Spleen (tissue), 11 donors: ENCODE measurements at regions not wholly inside any gene's neighbourhood (a gene's known extent, or its start where the extent isn't known, plus 50 kb on each side); places are given as distances from the start of the nearest gene placed in this dataset.

Experiments
- DNase-seq: peaks from one replicate; pipeline ENCODE4 v3.0.0-alpha.2; 2020
- H3K27ac ChIP-seq, 8 donors: fragments of 200-600 bp; sonication (generic) in 7 of 8; 1 replicate in 4 of 8; 2 replicates in 4 of 8; pipeline versions ENCODE4 v1.5.0 to v1.8.0; 2016 to 2021; ENCODE audit warnings: inconsistent platforms in 4 of 8, mild to moderate bottlenecking in 4 of 8, moderate library complexity in 1 of 8
- H3K27me3 ChIP-seq, 7 donors: fragments of 200-600 bp; sonication (generic) in 6 of 7; replicated peaks in 1 of 7; 1 replicate in 4 of 7; 2 replicates in 3 of 7; pipeline versions ENCODE4 v1.5.0 to v1.8.0; 2016 to 2021; ENCODE audit warnings: inconsistent platforms in 3 of 7, mild to moderate bottlenecking in 1 of 7
- H3K36me3 ChIP-seq, 6 donors: fragments of 200-600 bp; sonication (generic) in 5 of 6; 1 replicate in 4 of 6; 2 replicates in 2 of 6; pipeline versions ENCODE4 v1.5.0 to v1.8.0; 2016 to 2021; ENCODE audit warnings: inconsistent platforms in 2 of 6
- H3K4me1 ChIP-seq, 6 donors: fragments of 200-600 bp; sonication (generic) in 5 of 6; 1 replicate in 3 of 6; 2 replicates in 3 of 6; pipeline versions ENCODE4 v1.5.0 to v1.8.0; 2016 to 2021; ENCODE audit warnings: inconsistent platforms in 3 of 6
- H3K4me3 ChIP-seq, 8 donors: fragments of 200-600 bp; sonication (generic) in 7 of 8; 1 replicate in 4 of 8; 2 replicates in 4 of 8; pipeline versions ENCODE4 v1.5.0 to v1.8.0; 2016 to 2021; ENCODE audit warnings: inconsistent platforms in 4 of 8, mild to moderate bottlenecking in 4 of 8, moderate library complexity in 2 of 8
- H3K9me3 ChIP-seq, 8 donors: fragments of 200-600 bp; sonication (generic) in 7 of 8; 1 replicate in 4 of 8; 2 replicates in 4 of 8; pipeline versions ENCODE4 v1.5.0 to v1.8.0; 2016 to 2021; ENCODE audit warnings: inconsistent platforms in 4 of 8
- POLR2A ChIP-seq, 3 donors: fragments of 450-650 bp; IDR thresholded peaks; one replicate each; pipeline ENCODE4 v1.5.1; 2017; ENCODE audit warnings: antibody characterized with exemption in 3 of 3, mild to moderate bottlenecking in 1 of 3
- POLR2AphosphoS5 ChIP-seq, 3 donors: sonication (generic); formaldehyde crosslinking; IDR thresholded peaks; one replicate each; pipeline ENCODE4 v1.5.1; 2017; ENCODE audit warnings: antibody characterized with exemption in 3 of 3
- WGBS, 5 donors: extraction: QIAGEN DNeasy Blood & Tissue Kit in 3 of 5; methylation state at CpG; one replicate each; pipeline versions ENCODE4 v1.1.5 to v1.1.7; 2013 to 2018; 5-methylcytosine and 5-hydroxymethylcytosine counted together
- intact Hi-C: fragments of 100-400 bp; cut with DNase I; formaldehyde crosslinking; loops from one replicate; pipeline ENCODE4 v1.15.0; 2023; ENCODE audit warnings: low total_unique reads
- TF ChIP-seq, protein P1 (sequence below), 11 experiments: fragments of 200-600 bp in 7 of 11; fragments of 450-650 bp in 4 of 11; sonication (generic) in 4 of 11; IDR thresholded peaks in 8 of 11; conservative IDR thresholded peaks in 3 of 11; 1 replicate in 7 of 11; 2 replicates in 4 of 11; pipeline versions ENCODE4 v1.4.0 to v1.8.0; 2016 to 2021; ENCODE audit warnings: antibody characterized with exemption in 11 of 11, inconsistent platforms in 4 of 11, mild to moderate bottlenecking in 1 of 11
- donor health status: healthy with polysubstance abuse.
- donor health status: DM: no; HTN: no; CAD: no; lungs with moderate emphysema.
- donor health status: DM: no; HTN: no; CAD: no.
- donor health status: Bipolar disorder and iron deficiency.
- donor health status: healthy.
- donor health status: DM: no; HTN: no; CAD: no.
- donor health status: DM: yes; HTN: yes; CAD: no.

- no peak overlapping the region for H3K4me3 ChIP-seq
- H3K9me3 ChIP-seq: peaks cover 0 to 74% (median 23%) of the 10 kb centered on the region in 8 donors
- TF ChIP-seq, protein P1, sequence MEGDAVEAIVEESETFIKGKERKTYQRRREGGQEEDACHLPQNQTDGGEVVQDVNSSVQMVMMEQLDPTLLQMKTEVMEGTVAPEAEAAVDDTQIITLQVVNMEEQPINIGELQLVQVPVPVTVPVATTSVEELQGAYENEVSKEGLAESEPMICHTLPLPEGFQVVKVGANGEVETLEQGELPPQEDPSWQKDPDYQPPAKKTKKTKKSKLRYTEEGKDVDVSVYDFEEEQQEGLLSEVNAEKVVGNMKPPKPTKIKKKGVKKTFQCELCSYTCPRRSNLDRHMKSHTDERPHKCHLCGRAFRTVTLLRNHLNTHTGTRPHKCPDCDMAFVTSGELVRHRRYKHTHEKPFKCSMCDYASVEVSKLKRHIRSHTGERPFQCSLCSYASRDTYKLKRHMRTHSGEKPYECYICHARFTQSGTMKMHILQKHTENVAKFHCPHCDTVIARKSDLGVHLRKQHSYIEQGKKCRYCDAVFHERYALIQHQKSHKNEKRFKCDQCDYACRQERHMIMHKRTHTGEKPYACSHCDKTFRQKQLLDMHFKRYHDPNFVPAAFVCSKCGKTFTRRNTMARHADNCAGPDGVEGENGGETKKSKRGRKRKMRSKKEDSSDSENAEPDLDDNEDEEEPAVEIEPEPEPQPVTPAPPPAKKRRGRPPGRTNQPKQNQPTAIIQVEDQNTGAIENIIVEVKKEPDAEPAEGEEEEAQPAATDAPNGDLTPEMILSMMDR (IDR thresholded peaks at IDR 0.05 in 8 of 11, conservative IDR thresholded peaks at IDR 0.05 in 3 of 11): no peak
- TF ChIP-seq POLR2A (IDR thresholded peaks at IDR 0.05) (no peak), POLR2AphosphoS5 (IDR thresholded peaks at IDR 0.05) (no peak)
- H3K36me3 ChIP-seq: no peaks in the 10 kb centered on the region
- intact Hi-C loops: no loop called here
- no peaks in the 10 kb centered on the region for H3K27me3 ChIP-seq
- no peak overlapping the region for H3K27ac ChIP-seq
- no peaks in the 10 kb centered on the region for H3K4me1 ChIP-seq
- no peak for DNase-seq
Observed at GRCh38 chr13:64371045-64371444, 2859.1 kb downstream of the PCDH9 start.

DNA sequence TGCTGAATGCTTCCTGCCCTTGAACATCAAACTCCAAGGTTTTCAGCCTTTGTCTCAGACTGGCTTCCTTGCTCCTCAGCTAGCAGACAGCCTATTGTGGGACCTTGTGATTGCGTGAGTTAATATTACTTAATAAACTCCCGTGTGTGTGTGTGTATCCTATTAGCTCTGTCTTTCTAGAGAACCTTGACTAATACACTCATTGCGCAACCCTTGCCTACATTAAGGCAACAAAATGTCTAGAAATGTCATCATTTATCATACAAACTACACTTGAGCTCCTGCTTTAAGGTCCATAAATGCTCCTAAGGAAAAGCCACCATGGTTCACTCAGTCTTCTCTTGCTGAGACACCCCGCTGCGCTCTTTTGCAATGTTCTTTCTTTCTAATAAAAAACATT, 2861.0 kb downstream of the PCDH9 start:
- no peaks in the 10 kb centered on the region for H3K4me1 ChIP-seq
- H3K27me3 ChIP-seq: no peaks in the 10 kb centered on the region
- no peak overlapping the region for H3K4me3 ChIP-seq
- H3K27ac ChIP-seq: no peak overlapping the region
- intact Hi-C loops: no loop called here
- no peak for DNase-seq
- peaks cover 0 to 66% (median 16%) of the 10 kb centered on the region in 8 donors for H3K9me3 ChIP-seq
- H3K36me3 ChIP-seq: no peaks in the 10 kb centered on the region
- no peak for TF ChIP-seq POLR2AphosphoS5 (IDR thresholded peaks at IDR 0.05)
- TF ChIP-seq POLR2A (IDR thresholded peaks at IDR 0.05): no peak
- TF ChIP-seq, protein P1 (IDR thresholded peaks at IDR 0.05 in 8 of 11, conservative IDR thresholded peaks at IDR 0.05 in 3 of 11): no peak
- WGBS, 5 donors: 83 to 95% (median 86%) methylated on average over 5 of the region's 5 CpGs

DNA sequence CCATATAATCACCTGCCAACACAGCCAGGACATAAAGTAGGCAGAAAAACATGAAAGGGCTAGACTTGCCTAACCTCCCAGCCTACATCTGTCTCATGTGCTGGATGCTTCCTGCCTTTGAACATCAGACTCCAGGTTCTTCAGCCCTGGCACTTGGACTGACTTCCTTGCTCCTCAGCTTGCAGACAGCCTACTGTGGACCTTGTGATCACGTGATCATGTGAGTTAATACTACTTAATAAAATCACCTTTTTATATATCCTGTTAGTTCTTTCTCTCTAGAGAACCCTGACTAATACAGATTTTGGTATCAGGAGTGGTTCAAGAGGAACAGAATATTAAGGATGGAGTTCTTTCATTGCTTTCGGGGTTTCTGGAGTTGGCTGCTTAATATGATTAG, 2867.6 kb downstream of the PCDH9 start:
- H3K36me3 ChIP-seq: no peaks in the 10 kb centered on the region
- H3K4me3 ChIP-seq: no peak overlapping the region
- TF ChIP-seq, protein P1 (IDR thresholded peaks at IDR 0.05 in 8 of 11, conservative IDR thresholded peaks at IDR 0.05 in 3 of 11): no peak
- no peaks in the 10 kb centered on the region for H3K4me1 ChIP-seq
- peaks cover 0 to 33% (median 6%) of the 10 kb centered on the region in 8 donors for H3K9me3 ChIP-seq
- H3K27ac ChIP-seq: no peak overlapping the region
- no peaks in the 10 kb centered on the region for H3K27me3 ChIP-seq
- intact Hi-C loops: no loop called here
- WGBS, 5 donors: 80 to 94% (median 82%) methylated on average over 2 of the region's 2 CpGs
- no peak for DNase-seq

DNA sequence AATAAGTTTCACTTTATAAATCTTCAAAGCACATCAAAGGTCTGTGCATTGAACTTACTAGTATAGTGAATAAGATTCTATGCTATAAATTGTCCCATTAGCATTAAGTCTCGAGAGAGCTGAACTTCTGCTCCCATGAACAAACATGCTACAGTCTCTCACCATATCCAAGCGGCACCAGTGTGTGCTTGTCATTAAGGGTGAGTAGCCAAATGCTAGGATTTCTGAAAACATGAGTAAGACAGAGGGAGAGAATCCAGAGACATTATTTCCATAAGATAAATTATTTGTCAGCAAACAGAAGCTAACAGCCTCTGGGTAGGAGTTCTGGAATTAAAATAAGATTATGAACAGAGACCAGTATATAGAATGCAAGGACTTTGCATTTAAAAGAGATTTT, 2882.5 kb downstream of the PCDH9 start:
- Histone ChIP-seq H3K4me1 (no peaks in the 10 kb centered on the region), H3K27me3 (no peaks in the 10 kb centered on the region), H3K36me3 (no peaks in the 10 kb centered on the region), H3K4me3 (no peak overlapping the region), H3K27ac (no peak overlapping the region), H3K9me3 (peaks cover 0 to 24% (median 4%) of the 10 kb centered on the region in 8 donors)
- no peak for DNase-seq
- TF ChIP-seq, protein P1 (IDR thresholded peaks at IDR 0.05 in 8 of 11, conservative IDR thresholded peaks at IDR 0.05 in 3 of 11): no peak
- intact Hi-C loops: no loop called here
- 75 to 86% (median 78%) methylated on average over 2 of the region's 2 CpGs for WGBS, 5 donors
